ENCODE measurements at regions not wholly inside any gene's neighbourhood (a gene's known extent, or its start where the extent isn't known, plus 50 kb on each side); places are given as distances from the start of the nearest gene placed in this dataset.

- TF ChIP-seq CTCF (IDR thresholded peaks at IDR 0.05) (no peak), POLR2A (IDR thresholded peaks at IDR 0.05; ENCODE audit: low read depth) (no peak), POLR2AphosphoS5 (IDR thresholded peaks at IDR 0.05) (no peak), EP300 (IDR thresholded peaks at IDR 0.05) (no peak)
Observed at GRCh38 chr18:51363384-51363783, 165.9 kb upstream of the MEX3C start.

Data from esophagus muscularis mucosa (tissue), 4 donors.